H1 (cell line): ENCODE measurements at regions not wholly inside any gene's neighbourhood (a gene's known extent, or its start where the extent isn't known, plus 50 kb on each side); places are given as distances from the start of the nearest gene placed in this dataset. TPM values are rescaled to one million over a fixed set of nuclear protein-coding genes. Genes with fewer than 3 reads are reported as not detected.

Source experiments
- microRNA counts: library from miRNA; unstranded; fragments of <30 nt; microRNA quantifications from one replicate; lab custom pipeline; 2015
- microRNA-seq, 2 experiments: library from miRNA; unstranded; fragments of <30 nt; microRNA quantifications; one replicate each; pipeline versions ENCODE4 to v1.2.0, GENCODE V29; 2016 to 2020; ENCODE audit warnings: borderline microRNAs expressed in 2 of 2, borderline number of aligned reads in 2 of 2, borderline replicate concordance in 1 of 2
- small RNA-seq: library from polyadenylated mRNA; stranded (forward); fragments of <200 nt; extraction: miRNeasy Mini kit (QIAGEN cat#:217004); gene quantifications from one replicate; pipeline ENCODE3, GENCODE V24; 2013; ENCODE audit not compliant: insufficient read depth

MicroRNAs in the stretch of these regions (microRNA counts, 767-probe panel; counts per million panel counts)
- microRNA hsa-miR-378g (lab: Ali Mortazavi, UCI) = 879 counts per million, percentile 95 among the panel's probes with 10 or more counts

Small RNAs in the stretch of these regions (microRNA-seq; reads per million reads assigned to microRNA genes)
- 0 reads per million in 2 experiments for gene MIR378G

Small RNAs in the stretch of these regions (small RNA-seq; reads per million reads assigned to genes)
- not detected for gene MIR378G
